Activated T-cell treated with anti-CD3 and anti-CD28 coated beads for 1 hour (primary cell): ENCODE measurements at regions not wholly inside any gene's neighbourhood (a gene's known extent, or its start where the extent isn't known, plus 50 kb on each side); places are given as distances from the start of the nearest gene placed in this dataset.
"Not testable (repeated sequence)": the region's sequence is repeated elsewhere in the genome, so short reads cannot be mapped to it uniquely, and the experiment has no call there.

Experiments
- DNase-seq: peaks from one replicate; pipeline ENCODE4 v3.0.0-alpha.2; 2020; ENCODE audit warnings: low read depth

DNA sequence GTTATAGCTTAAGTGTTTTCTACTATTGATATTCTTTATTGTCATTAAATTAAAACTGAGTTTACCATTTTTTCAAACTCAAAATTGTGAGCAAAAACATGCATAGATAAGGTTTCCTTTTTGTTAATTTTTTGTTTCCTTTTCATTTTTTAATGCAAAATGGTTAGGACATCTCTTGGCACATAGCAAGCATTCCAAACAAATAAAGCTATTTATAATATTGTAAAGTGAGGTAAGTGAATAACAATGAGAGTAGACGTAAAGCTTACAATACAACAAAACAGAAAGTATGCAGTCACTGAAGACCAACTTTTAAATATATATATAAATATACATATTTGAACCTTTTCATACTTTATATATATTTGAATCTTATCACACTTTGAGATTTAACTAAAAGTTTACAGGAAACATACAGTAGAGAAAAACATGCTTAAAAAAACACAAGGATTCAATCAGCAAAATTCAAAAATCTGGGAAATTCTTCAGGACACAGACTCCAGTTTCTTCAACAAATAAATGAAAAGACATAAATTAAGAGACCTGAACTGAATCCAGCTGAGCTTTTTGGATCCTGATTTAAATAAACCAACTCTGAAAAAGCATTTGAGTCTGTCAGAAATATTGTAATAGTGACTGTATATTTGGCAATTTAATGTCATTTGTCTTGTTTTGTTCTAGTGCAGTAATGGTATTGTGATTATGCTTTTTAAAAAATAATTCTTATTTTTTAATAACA lies 67.5 kb upstream of the SAMSN1 start:
- DNase-seq, result no peak

GRCh38 chr21:14610119-14610518 lies 64.0 kb upstream of the SAMSN1 start:
- not testable (repeated sequence) for DNase-seq

DNA sequence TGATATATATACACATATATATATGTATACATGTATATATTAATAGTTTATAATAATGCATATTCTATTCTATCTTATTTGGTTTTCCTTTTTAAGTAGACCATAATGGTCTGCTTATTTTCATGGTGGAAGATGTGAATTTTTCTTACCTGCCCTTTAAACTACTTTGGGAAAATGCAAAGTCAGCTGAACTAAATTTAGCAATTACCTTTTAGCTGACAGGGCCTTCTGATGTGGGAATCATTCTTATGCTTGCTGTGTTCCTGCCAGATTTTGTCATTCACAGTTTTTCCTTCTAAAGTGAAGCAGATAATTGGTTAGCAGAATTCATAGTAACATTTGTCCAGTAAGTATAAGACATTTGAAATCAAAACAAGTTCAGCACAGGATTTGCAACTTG lies 63.2 kb upstream of the SAMSN1 start:
- no peak for DNase-seq

DNA sequence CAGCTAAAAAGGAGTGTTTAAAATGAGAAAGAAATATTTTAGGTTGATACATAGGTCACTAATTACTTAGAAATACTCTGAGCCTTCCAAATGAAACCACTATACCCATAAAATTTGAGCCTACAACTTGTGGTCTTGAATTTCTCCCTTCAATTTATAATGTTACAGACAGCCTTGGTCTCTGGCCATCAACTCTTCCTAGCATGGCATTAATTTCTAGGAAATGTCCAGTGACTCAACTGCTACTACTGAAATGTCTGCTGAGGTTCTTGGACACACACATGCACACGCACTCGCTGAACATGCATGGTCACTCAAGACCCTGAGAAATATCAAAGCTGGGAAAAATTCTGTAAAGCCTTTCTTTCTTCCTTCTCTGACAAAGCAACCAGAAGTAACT lies 61.1 kb upstream of the SAMSN1 start:
- no peak for DNase-seq

DNA sequence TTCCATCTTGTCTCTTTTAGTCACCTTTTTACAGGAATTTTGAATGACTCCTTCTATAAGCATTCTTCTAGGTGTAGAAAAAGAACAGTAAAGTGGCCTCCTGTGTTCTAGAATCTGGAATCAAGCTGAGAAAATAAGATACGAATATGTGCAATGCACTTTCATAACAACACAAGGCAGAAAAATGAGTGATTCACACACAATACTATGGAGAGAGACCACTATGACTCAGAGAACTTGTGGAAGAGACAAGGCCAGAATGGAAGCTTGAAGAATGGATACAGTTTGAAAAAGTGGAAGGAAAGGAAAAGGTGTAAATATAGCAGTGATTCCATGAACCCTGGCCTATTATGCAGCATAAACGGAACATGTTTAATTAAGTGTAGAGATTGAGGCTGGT lies 57.1 kb upstream of the SAMSN1 start:
- DNase-seq, result no peak

DNA sequence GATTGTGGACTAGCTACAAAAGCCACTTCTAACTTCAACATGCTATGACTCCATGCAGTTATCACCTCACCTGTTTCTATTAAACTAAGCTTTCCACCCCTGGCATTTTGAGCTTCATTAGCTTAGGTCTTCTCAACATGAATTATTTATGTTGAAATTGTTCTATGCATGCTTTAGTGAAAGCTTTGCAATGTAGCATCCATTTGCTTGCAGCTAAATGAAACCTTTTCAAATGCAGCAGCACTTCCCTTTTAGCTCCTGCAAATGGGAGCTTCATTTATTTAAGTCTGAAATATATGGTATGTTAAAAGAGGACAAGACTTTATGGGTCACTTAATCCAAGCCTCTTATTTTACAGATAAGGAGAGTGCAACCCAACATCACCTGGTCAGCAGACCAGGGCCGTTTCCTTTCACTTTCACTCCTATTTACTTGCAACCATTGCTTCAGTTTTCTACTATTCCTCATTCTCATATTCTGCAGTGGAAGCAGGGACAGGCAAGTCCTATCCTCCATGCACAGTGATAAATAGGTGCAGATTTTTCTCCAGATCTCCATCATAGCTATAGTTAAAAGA lies 56.4 kb upstream of the SAMSN1 start:
- DNase-seq, result no peak

GRCh38 chr21:14600569-14601297 lies 54.6 kb upstream of the SAMSN1 start:
- no peak for DNase-seq

GRCh38 chr21:14598065-14598464 lies 52.0 kb upstream of the SAMSN1 start:
- no peak for DNase-seq
